Mesendoderm (in vitro differentiated cells): ENCODE measurements at regions not wholly inside any gene's neighbourhood (a gene's known extent, or its start where the extent isn't known, plus 50 kb on each side); places are given as distances from the start of the nearest gene placed in this dataset.

Source experiments
- DNase-seq: peaks from one replicate; pipeline ENCODE4 v3.0.0; 2013
- H2AK5ac ChIP-seq: 2 replicates; pipeline ENCODE4 v1.6.1; 2013; ENCODE audit warnings: low read length, inconsistent platforms
- H2BK120ac ChIP-seq: 2 replicates; pipeline ENCODE4 v1.6.1; 2013; ENCODE audit warnings: low read depth, mild to moderate bottlenecking, low read length, moderate library complexity, mixed read lengths
- H2BK15ac ChIP-seq: replicated peaks from 2 replicates; pipeline ENCODE4 v1.6.1; 2013; ENCODE audit warnings: low read depth, mild to moderate bottlenecking, moderate library complexity
- H2BK5ac ChIP-seq: 2 replicates; pipeline ENCODE4 v1.6.1; 2013; ENCODE audit warnings: low read length, inconsistent platforms
- H3K18ac ChIP-seq: 2 replicates; pipeline ENCODE4 v1.6.1; 2013; ENCODE audit warnings: mild to moderate bottlenecking, low read length, mixed read lengths
- H3K23ac ChIP-seq: one replicate; pipeline ENCODE4 v1.6.1; 2013; ENCODE audit warnings: low read length
- H3K27ac ChIP-seq: 2 replicates; pipeline ENCODE4 v1.5.1; 2013; ENCODE audit warnings: low read depth, mild to moderate bottlenecking, inconsistent platforms, low read length, moderate library complexity
- H3K27me3 ChIP-seq: 2 replicates; pipeline ENCODE4 v1.6.1; 2013; ENCODE audit warnings: low read length, control low read depth, mild to moderate bottlenecking, inconsistent platforms; ENCODE audit not compliant: insufficient read depth, poor library complexity
- H3K36me3 ChIP-seq: 2 replicates; pipeline ENCODE4 v1.6.1; 2013; ENCODE audit warnings: low read length, inconsistent platforms; ENCODE audit not compliant: control insufficient read depth, insufficient read depth
- H3K4ac ChIP-seq: one replicate; pipeline ENCODE4 v1.6.1; 2013; ENCODE audit warnings: low read depth, mild to moderate bottlenecking, low read length, moderate library complexity
- H3K4me1 ChIP-seq: 2 replicates; pipeline ENCODE4 v1.6.1; 2013; ENCODE audit warnings: low read depth, low read length, inconsistent platforms; ENCODE audit not compliant: control insufficient read depth
- H3K4me2 ChIP-seq: 2 replicates; pipeline ENCODE4 v1.6.1; 2013; ENCODE audit warnings: low read length
- H3K4me3 ChIP-seq: 2 replicates; pipeline ENCODE4 v1.5.1; 2013; ENCODE audit warnings: mild to moderate bottlenecking, low read length
- H3K56ac ChIP-seq: one replicate; pipeline ENCODE4 v1.6.1; 2013; ENCODE audit warnings: low read length
- H3K79me1 ChIP-seq: 2 replicates; pipeline ENCODE4 v1.6.1; 2013; ENCODE audit warnings: low read length, inconsistent platforms
- H3K79me2 ChIP-seq: 2 replicates; pipeline ENCODE4 v1.6.1; 2013; ENCODE audit warnings: mild to moderate bottlenecking, low read length; ENCODE audit not compliant: control insufficient read depth, insufficient read depth
- H3K9ac ChIP-seq: 2 replicates; pipeline ENCODE4 v1.6.1; 2013; ENCODE audit warnings: low read length, inconsistent platforms
- H4K5ac ChIP-seq: one replicate; pipeline ENCODE4 v1.6.1; 2013; ENCODE audit warnings: low read length
- H4K8ac ChIP-seq: one replicate; pipeline ENCODE4 v1.6.1; 2013; ENCODE audit warnings: low read depth, mild to moderate bottlenecking, control low read depth, low read length, moderate library complexity
- WGBS: extraction: QIAGEN DNeasy Blood & Tissue Kit; methylation state at CpG from one replicate; pipeline ENCODE4 v1.1.7; 2013; ENCODE audit warnings: low lambda C conversion rate, missing lambda C conversion rate; ENCODE audit not compliant: insufficient coverage; ENCODE audit errors: extremely low coverage; 5-methylcytosine and 5-hydroxymethylcytosine counted together

DNA sequence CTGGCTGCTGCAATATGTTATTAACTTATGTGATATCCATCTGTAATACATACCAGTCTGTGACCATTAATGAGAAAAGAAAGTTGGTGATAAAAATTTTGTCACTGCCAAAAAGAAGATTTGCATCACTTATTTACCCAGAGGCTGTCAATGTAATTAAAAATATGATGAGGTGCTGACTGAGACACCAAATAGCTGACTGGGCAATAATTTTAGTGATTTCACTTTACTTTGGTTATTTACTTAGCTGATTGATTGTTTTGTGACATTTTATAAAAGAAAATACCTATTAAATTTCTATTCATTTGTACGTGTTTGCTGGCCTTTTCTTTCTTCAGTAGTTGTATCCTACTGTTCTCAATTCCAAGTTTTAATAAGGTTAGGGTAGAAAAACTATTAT, 139.2 kb downstream of the HLX start:
- H3K23ac ChIP-seq: no peak overlapping the region
- no peak overlapping the region for H3K9ac ChIP-seq
- H4K8ac ChIP-seq: no peak overlapping the region
- H2BK15ac ChIP-seq: no peak overlapping the region
- WGBS: no CpG with 5 or more reads among the region's 1 CpG
- no peak overlapping the region for H3K56ac ChIP-seq
- H3K4ac ChIP-seq: no peak overlapping the region
- no peak overlapping the region for H4K5ac ChIP-seq
- DNase-seq: no peak
- H3K27me3 ChIP-seq: no peaks in the 10 kb centered on the region
- H3K4me2 ChIP-seq: no peak overlapping the region
- no peak overlapping the region for H3K27ac ChIP-seq
- no peak overlapping the region for H2AK5ac ChIP-seq
- H3K79me1 ChIP-seq: no peaks in the 10 kb centered on the region
- no peak overlapping the region for H3K18ac ChIP-seq
- H3K79me2 ChIP-seq: no peaks in the 10 kb centered on the region
- H2BK5ac ChIP-seq: no peak overlapping the region
- H2BK120ac ChIP-seq: no peak overlapping the region
- no peaks in the 10 kb centered on the region for H3K4me1 ChIP-seq
- H3K36me3 ChIP-seq: no peaks in the 10 kb centered on the region
- H3K4me3 ChIP-seq: no peak overlapping the region

DNA sequence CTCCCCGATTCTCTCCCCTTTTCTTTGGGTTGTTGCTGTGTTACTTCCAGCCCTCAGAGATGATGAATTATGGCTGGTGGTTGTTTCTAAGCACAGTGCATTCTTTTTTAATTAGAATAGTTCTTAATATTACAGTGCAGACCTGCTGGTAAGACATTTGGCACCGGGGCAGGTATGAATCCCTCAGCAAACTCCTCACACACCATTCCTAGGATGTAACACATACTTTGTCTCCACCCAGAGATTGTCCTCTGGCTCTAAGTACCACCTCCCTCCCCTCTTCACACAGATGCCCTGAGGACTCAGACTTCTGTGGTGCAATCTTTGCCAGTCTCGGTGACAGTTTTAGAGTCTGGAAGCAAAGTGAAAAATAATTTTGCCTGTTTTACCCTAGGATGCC, 143.1 kb downstream of the HLX start:
- no peak overlapping the region for H2BK120ac ChIP-seq
- no peak overlapping the region for H3K18ac ChIP-seq
- DNase-seq: no peak
- no peak overlapping the region for H3K4me3 ChIP-seq
- H3K56ac ChIP-seq: no peak overlapping the region
- no peaks in the 10 kb centered on the region for H3K27me3 ChIP-seq
- no peak overlapping the region for H4K8ac ChIP-seq
- no peak overlapping the region for H3K4ac ChIP-seq
- H3K79me1 ChIP-seq: no peaks in the 10 kb centered on the region
- H3K4me1 ChIP-seq: no peaks in the 10 kb centered on the region
- no peak overlapping the region for H4K5ac ChIP-seq
- H2BK15ac ChIP-seq: no peak overlapping the region
- no peak overlapping the region for H2AK5ac ChIP-seq
- H3K79me2 ChIP-seq: no peaks in the 10 kb centered on the region
- H3K27ac ChIP-seq: no peak overlapping the region
- no peaks in the 10 kb centered on the region for H3K36me3 ChIP-seq
- WGBS: no CpG with 5 or more reads among the region's 3 CpGs
- H2BK5ac ChIP-seq: no peak overlapping the region
- H3K4me2 ChIP-seq: no peak overlapping the region
- H3K23ac ChIP-seq: no peak overlapping the region
- H3K9ac ChIP-seq: no peak overlapping the region

DNA sequence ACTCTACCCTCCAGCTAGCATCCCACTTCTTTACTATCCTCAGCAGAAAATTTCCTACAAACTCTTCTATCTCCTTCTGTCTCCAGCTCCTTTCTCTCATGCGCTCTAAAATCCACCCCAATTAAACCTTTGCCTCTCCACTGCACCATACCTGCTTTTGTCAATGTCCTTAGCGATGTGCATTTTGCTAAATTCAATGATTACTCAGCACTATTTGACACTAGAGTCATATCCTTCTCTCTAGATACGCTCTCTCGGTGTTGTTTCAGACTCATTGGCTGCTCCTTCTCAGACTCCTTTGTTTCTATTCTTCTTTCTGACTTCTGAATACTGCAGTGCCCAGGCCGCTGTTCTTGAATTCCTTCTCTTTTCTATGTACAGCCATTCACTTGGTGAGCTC, 144.2 kb downstream of the HLX start:
- no peak overlapping the region for H3K18ac ChIP-seq
- H3K4me2 ChIP-seq: no peak overlapping the region
- no peak overlapping the region for H3K56ac ChIP-seq
- no peaks in the 10 kb centered on the region for H3K36me3 ChIP-seq
- H3K23ac ChIP-seq: no peak overlapping the region
- no peak overlapping the region for H2AK5ac ChIP-seq
- no peaks in the 10 kb centered on the region for H3K27me3 ChIP-seq
- H3K4ac ChIP-seq: no peak overlapping the region
- no peak for DNase-seq
- no peak overlapping the region for H2BK15ac ChIP-seq
- no peaks in the 10 kb centered on the region for H3K79me1 ChIP-seq
- H2BK5ac ChIP-seq: no peak overlapping the region
- no peaks in the 10 kb centered on the region for H3K79me2 ChIP-seq
- no peak overlapping the region for H4K8ac ChIP-seq
- H3K4me1 ChIP-seq: no peaks in the 10 kb centered on the region
- no peak overlapping the region for H2BK120ac ChIP-seq
- H4K5ac ChIP-seq: no peak overlapping the region
- H3K9ac ChIP-seq: no peak overlapping the region
- WGBS: no CpG with 5 or more reads among the region's 5 CpGs
- no peak overlapping the region for H3K27ac ChIP-seq
- H3K4me3 ChIP-seq: no peak overlapping the region

DNA sequence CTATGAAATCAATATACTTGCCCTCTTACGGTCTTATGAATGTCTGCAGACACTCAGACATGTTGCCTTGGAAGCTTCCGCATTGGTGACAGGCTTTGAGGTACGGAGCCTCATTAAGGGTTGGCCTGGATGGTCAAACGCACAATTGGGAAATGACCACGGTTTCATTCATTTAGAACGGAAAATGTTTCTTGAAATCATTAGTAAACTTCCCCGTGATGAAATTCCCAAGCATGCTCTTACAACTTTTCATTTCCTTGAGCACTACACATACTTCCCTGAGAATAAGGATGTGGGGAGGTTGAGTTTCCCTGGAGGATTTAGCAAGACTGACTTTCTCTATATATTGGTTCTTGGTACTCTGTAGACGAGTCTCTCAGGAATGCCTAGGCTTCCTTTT, 146.3 kb downstream of the HLX start:
- Histone ChIP-seq H3K36me3 (no peaks in the 10 kb centered on the region), H3K27ac (no peak overlapping the region), H2AK5ac (no peak overlapping the region), H2BK120ac (no peak overlapping the region), H3K56ac (no peak overlapping the region), H3K4me3 (no peak overlapping the region), H3K4ac (no peak overlapping the region), H2BK15ac (no peak overlapping the region), H4K5ac (no peak overlapping the region), H3K79me2 (no peaks in the 10 kb centered on the region), H3K27me3 (no peaks in the 10 kb centered on the region), H2BK5ac (no peak overlapping the region), H3K79me1 (no peaks in the 10 kb centered on the region), H3K18ac (no peak overlapping the region), H4K8ac (no peak overlapping the region), H3K23ac (no peak overlapping the region), H3K4me2 (no peak overlapping the region), H3K9ac (no peak overlapping the region), H3K4me1 (no peaks in the 10 kb centered on the region)
- no CpG with 5 or more reads among the region's 8 CpGs for WGBS
- no peak for DNase-seq

DNA sequence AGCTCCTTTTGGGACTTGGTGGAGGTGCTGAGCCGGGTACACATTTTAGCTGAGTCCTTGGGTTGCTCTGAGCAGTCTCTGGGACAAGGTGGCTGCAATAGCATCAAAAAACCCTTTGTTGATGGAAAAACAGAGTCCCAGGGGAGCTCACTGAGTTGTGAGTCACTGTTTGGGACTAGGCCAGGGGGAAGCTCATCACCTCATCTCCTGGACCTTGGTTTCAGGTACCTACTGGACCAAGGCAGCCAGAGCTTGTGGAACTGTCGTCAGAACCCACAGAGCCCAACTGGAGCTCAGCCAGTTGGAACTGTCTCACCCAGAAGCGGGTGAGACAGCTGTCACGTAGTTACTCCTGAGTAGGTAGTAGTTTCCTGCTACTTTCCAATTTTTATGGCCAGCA, 146.7 kb downstream of the HLX start:
- no peaks in the 10 kb centered on the region for H3K27me3 ChIP-seq
- no peak overlapping the region for H3K9ac ChIP-seq
- no peak overlapping the region for H3K23ac ChIP-seq
- H3K18ac ChIP-seq: no peak overlapping the region
- H2AK5ac ChIP-seq: no peak overlapping the region
- H3K27ac ChIP-seq: no peak overlapping the region
- no peak overlapping the region for H3K56ac ChIP-seq
- no peak for DNase-seq
- no peak overlapping the region for H2BK15ac ChIP-seq
- no peak overlapping the region for H4K8ac ChIP-seq
- WGBS: no CpG with 5 or more reads among the region's 4 CpGs
- no peaks in the 10 kb centered on the region for H3K79me1 ChIP-seq
- H3K4me2 ChIP-seq: no peak overlapping the region
- no peak overlapping the region for H3K4ac ChIP-seq
- no peaks in the 10 kb centered on the region for H3K4me1 ChIP-seq
- no peak overlapping the region for H2BK5ac ChIP-seq
- no peaks in the 10 kb centered on the region for H3K79me2 ChIP-seq
- H3K4me3 ChIP-seq: no peak overlapping the region
- no peak overlapping the region for H4K5ac ChIP-seq
- H2BK120ac ChIP-seq: no peak overlapping the region
- H3K36me3 ChIP-seq: no peaks in the 10 kb centered on the region

DNA sequence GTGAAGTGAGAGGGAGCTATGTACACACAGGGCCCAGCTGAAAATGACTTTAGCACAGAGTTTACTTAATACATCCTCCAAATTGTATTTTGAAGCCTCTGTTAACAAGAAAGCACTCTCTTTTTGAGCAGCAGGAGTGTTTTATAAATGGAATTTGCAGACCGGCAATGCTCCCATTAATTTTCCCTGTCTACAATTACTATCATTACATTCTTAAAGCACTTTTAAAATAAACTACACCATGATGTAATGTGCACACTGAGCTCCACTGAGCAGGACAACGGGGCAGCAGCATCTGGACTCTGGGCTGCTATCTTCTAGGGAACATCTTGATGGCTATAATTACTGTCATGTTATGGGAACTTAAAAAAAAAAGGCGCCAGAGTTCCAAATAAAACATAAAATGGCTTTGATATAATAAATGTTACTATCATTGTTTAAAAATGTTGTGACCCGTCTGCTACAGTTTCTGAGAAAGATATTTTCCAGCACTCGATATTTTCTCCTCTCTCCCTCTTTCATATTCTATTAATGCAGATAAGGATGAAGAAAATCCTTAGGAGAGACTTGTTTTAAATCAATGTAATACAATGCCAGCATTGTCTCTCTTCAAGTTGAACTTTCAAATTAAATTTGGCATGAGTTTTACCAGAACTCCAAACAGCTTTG, 150.9 kb downstream of the HLX start:
- H3K27me3 ChIP-seq: no peaks in the 10 kb centered on the region
- no peak overlapping the region for H2BK120ac ChIP-seq
- no CpG with 5 or more reads among the region's 5 CpGs for WGBS
- no peaks in the 10 kb centered on the region for H3K79me2 ChIP-seq
- H3K23ac ChIP-seq: no peak overlapping the region
- no peak for DNase-seq
- no peak overlapping the region for H3K9ac ChIP-seq
- H3K4me1 ChIP-seq: no peaks in the 10 kb centered on the region
- H2BK5ac ChIP-seq: no peak overlapping the region
- H3K56ac ChIP-seq: no peak overlapping the region
- H4K8ac ChIP-seq: no peak overlapping the region
- no peak overlapping the region for H3K18ac ChIP-seq
- no peaks in the 10 kb centered on the region for H3K36me3 ChIP-seq
- no peak overlapping the region for H3K27ac ChIP-seq
- H2BK15ac ChIP-seq: no peak overlapping the region
- H3K4me2 ChIP-seq: no peak overlapping the region
- no peak overlapping the region for H3K4me3 ChIP-seq
- no peaks in the 10 kb centered on the region for H3K79me1 ChIP-seq
- H2AK5ac ChIP-seq: no peak overlapping the region
- no peak overlapping the region for H3K4ac ChIP-seq
- H4K5ac ChIP-seq: no peak overlapping the region
